GM19463 (cell line): ENCODE measurements at regions not wholly inside any gene's neighbourhood (a gene's known extent, or its start where the extent isn't known, plus 50 kb on each side); places are given as distances from the start of the nearest gene placed in this dataset.
A peak's percentile ranks its signal among the peaks of the same experiment; 100 is the strongest.
"Not testable (repeated sequence)": the region's sequence is repeated elsewhere in the genome, so short reads cannot be mapped to it uniquely, and the experiment has no call there.

Experiments used
- ATAC-seq: cut with Tn5 transposase; IDR thresholded peaks from one replicate; pipeline ENCODE4 v1.9.1; 2021; ENCODE audit warnings: mild to moderate bottlenecking, moderate library complexity; ENCODE audit not compliant: unreplicated experiment

DNA sequence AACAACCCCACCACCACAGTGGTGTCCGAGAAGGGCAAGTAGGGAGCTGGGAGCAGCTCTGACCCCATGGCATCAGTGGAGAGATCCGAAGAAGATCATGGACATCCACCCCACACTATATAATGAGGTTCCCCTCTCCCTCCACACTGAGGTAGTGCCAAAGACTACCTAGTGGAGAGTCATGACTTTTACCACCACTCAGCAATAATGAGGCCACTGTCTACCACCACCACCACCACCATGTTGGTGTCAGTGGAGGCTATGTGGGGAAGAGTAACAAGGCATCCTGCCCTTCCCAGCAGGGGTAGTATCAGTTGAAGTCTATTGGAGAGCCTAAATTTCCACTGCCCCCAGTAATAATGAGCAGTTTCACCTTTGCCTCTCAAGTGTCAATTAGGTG lies 321.7 kb upstream of the ZC3H15 start:
- no peak for ATAC-seq

DNA sequence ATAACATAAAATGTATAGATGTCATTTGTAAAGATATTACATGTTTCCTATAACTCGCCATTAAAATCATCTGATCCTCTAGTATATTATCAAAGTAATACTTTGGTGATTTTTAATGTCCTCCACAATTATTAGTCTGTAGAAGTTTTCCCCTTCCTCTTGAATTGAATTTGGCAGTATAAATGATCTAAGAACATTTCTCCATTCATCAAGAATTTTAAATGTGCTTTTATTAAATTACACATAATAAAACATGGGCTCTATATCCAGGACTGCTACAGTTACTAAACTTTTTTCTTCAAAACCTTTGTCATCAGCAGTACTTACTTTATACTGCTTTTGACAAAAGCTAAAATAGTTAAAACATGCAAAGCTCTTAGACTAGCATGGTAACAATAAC lies 315.4 kb upstream of the ZC3H15 start:
- ATAC-seq = no peak

DNA sequence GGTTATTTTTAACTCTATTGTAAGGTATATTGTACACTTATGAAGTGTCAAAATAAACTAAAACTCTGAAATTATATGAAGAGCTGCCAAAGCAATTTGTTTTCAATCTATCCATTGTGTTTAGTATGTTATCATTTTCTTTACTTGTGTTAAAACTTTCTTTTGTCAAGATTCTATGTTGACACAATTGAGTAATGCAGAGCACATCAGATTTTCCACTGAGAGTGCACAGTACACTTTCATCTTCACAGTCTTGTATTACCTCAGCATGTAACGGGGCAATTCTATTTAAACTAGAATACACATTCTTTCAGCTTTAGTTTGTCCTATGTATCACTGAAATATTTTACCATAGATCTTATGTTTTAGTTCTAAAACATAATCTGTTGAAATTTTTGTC lies 304.4 kb upstream of the ZC3H15 start:
- ATAC-seq = no peak

DNA sequence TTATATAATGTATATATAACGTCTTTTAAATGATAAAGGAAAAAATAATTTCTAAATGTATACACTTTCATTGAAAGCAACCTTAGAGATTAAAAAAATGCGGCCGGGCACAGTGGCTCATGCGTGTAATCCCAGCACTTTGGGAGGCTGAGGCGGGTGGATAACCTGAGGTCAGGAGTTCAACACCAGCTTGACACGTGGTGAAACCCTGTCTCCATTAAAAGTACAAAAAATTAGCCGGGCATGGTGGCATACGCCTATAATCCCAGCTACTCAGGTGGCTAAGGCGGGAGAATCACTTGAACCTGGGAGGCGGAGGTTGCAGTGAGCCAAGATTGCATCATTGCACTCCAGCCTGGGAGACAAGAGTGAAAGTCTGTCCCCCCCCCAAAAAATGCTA lies 303.7 kb upstream of the ZC3H15 start:
- ATAC-seq = not testable (repeated sequence)

DNA sequence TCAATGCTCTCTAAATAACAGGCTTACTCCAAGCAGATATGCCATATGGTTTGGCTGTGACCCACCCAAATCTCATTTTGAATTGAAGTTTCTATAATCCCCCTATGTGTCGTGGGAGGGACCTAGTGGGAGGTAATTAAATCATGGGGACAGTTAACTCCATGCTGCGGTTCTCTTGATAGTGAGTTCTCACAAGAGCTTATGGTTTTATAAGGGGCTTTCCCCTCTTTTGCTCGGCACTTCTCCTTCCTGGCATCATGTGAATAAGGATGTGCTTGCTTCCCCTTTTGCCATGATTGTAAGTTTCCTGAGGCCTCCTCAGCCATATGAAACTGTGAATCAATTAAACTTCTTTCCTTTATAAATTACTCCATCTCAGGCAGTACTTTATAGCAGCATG lies 302.7 kb upstream of the ZC3H15 start:
- no peak for ATAC-seq

DNA sequence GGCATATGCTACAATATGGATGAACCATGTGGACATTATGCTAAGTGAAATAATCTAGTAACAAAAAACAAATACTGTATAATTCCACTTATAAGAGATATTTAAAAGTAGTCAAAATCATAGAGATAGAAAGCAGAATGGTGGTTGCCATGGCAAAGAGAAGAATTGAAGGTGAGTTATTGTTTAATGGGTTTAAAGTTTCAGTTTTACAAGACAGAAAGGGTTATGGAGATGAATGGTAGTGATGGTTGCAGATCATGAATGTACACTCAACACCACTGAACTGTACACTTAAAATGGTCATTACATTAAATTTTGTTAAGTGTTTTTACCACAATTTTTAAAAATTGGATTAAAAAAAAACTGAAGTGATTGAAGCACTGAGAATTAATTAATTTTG lies 298.2 kb upstream of the ZC3H15 start:
- ATAC-seq = no peak

DNA sequence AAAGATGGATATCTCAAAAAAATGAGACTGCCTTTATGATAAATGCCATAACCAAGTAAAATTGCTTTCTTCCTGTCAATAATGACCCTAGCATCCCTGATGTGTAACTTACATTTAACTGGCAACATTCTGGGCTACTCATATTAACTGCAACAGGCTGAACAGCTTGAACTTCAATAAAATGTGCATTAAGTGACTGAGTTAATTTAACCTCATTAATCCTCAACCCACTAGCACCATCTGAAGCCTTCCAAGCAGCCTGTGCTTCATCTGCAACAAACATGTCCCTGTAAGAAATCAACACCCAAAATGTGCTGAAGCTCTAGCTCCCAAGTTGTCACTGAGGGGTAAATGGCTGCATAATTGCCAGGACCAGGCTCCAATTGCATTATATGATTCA lies 296.2 kb upstream of the ZC3H15 start:
- no peak for ATAC-seq

DNA sequence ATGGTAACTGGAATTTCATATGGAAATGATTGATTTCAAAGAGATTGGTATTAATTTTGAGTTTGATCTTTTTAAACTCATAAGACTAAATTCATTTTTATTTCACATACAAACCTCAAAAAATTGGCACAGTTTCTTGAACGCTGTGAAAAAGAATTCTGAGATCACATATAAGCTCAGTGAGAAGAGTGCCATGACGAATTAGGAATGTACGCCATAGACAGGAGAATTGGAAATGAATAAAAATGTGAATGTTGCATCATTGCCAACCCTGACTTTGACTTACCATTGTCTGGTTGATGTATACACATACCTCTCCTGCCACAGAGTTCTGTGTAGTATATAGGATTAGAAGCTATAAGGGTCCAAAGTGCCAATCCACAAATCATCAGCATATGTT lies 290.4 kb upstream of the ZC3H15 start:
- ATAC-seq = no peak

DNA sequence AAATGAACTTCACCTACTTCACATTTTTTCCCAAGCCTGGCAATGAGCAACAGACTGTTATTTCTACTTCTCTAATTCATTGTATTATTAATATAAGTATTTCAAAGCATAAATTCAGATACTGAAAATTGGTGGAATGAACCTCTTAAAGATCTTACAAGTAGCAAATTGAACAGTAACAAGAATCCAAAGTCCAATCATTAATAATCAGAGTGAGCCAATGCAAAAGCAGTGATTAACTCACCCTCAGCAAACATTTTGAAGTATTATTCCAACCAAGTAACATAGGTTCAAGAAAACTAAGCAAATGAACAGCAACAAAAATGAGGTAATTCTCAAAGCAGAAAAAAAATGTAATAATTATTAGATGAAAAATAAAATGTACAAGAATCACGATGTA lies 288.1 kb upstream of the ZC3H15 start:
- no peak for ATAC-seq

DNA sequence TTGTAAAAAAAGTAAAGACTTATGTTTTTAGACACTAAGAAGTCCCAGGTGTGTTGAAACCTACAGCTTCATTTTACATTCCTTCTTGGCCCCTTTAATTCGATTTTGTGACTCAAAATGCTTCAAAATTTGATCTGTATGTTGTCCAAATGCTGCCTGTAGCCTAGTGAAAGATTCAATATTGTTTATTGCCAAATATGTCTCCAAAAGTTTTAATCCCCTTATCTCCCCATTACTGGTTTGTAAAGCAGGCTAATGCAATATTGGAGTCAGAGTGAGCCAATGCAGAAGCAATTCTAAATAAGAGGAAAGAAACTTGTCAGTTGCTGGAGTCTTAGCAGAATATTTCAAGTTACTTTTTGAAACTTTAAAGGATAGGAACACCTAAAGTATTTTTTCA lies 287.0 kb upstream of the ZC3H15 start:
- no peak for ATAC-seq

DNA sequence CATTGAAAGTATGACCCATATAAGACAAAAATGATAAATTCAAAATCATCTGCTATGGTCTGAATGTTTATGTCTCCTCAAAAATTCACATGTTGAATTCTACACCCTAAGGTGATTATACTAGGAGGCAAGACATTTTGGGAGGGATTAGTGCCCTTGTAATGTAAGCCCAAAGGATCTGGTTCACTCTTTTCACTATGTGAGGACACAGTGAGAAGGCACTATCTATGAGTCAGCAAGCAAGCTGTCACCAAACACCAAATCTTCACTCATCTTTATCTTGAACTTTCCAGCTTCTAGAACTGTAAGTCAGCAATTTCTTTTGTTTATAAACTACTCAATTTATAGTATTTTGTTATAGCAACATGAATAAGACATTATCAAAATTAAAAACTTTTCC lies 284.7 kb upstream of the ZC3H15 start:
- ATAC-seq = no peak

DNA sequence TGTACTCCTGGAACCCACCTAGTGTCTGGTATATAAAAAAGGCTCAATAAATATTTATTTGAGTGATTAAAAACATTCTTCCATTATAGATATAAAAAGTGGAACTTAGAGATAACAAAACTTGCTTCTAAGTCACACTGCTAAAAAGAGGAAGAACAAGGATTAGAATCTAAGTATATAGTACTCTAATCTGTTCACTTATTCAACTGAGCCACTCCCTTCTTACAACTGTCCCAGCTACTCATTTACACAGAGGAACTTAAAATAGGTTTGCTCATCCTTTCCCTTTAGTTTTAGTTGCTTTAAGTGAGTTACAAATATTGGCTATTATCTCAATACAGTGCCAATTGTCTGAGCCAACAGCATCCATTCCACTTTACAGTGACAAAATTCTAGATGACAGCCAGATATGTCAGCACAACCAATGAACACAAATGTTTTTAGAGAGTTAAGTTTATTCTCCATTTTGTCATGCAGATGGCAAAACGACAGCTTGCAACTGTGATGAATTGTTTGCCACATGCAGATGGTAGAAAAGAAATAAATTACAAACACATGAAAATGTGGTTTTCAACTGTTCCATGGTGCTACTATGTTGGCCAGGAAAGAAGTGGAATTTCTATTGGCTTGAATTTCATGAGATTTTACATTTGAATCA lies 280.7 kb upstream of the ZC3H15 start:
- peak; percentile 54 for ATAC-seq

DNA sequence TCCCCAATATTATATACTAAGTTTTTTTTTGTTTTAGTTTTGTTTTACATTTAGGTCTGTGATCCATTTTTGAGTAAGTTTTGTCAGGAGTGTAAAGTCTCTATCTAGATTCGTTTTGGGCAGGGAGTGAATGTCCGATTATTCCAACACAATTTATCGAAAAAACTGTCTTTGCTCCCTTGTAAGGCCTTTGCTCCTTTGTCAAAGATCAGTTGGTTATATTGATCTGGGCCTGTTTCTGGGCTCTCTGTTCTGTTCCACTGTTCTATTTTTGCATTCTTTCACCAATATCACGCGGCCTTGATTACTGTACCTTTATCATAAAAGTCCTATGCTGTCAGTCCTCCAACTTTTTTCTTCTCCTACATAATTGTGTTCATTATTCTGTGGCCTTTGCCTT lies 276.5 kb upstream of the ZC3H15 start:
- no peak for ATAC-seq

DNA sequence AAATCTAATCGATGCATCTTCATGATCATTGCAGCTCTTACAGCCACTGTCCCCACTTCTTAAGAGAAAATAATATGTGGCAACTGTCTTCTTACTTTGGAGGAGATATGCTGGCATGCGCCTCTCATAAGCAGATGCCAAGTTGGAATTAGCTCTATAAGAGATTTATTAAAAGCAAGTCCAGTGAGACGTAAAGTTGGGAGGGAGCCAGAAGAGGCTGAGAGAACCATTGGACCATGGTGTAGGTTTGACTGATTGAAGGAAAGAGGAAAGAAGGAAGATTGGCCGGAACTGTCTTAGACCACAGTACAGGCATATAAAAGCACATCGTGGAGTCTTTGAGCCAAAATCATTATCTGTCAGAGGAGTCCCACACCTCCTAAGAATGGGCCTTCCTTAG lies 265.7 kb upstream of the ZC3H15 start:
- no peak for ATAC-seq

DNA sequence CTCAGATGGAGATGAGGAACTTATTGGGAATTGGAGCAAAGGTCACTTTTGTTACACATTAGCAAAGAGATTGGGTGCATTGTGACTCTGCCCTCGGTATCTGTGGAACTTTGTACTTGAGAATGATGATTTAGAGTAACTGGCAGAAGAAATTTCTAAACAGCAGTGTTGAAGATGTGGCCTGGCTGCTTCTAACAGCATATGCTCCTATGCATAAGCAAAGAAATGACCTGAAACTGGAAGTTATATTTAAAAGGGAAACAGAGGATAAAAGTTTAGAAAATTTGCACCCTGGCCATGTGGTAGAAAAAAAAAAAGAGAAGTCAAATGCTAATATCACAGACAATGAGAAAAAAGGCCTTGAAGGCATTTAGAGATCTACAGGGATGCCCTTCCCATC lies 256.8 kb upstream of the ZC3H15 start:
- no peak for ATAC-seq

DNA sequence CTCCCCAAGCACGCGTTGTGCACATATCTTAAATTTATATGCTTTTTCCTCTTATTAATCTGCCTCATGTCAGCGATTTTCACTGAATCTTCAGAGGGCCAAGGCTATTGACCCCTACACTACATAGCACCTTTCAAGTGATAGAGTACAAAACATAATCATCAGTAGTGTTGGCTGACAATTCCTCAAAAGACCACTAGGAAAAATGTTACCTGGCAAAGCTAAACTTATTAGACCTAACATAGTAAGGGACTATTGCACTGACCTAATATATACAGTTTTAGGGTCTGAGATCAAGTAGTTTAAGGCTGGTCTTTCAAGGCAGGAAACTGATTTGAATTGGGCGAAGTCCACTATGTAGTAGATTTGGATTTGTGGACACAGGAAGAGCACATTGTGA lies 244.2 kb upstream of the ZC3H15 start:
- no peak for ATAC-seq

DNA sequence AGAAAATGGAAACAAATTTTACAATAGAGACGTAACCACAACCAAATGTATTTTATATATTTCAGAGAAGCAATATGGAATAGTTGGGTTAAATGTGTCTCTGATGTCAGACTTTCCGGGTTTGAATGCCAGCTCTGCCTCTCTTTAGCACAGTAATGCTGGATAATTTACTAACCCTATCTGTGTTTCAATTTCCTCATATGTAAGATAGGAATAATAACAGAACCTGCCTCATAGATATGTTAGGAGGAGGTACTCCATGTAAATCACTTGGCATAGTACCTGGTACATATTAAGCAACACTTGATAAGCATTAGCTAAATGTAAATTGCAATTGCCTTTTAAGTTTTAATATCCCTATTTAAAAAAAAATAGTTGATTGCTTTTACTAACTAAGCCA lies 231.3 kb upstream of the ZC3H15 start:
- no peak for ATAC-seq

DNA sequence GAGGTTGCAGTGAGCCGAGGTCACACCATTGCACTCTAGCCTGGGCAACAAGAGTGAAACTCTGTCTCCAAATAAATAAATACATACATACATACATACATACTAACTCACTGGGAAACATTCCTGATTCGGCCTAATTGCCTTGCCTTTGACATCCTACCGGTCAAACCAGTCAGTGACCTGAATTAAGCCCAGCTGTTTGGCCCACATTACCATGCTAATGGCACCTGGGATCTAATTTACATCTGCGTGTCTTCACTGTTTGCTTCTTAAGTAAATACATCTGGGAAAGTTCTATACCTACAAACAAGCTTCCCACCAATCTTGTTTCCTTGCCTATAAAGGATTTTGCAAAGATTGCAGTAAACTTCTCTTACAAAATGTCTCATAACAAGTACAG lies 230.2 kb upstream of the ZC3H15 start:
- ATAC-seq = no peak

DNA sequence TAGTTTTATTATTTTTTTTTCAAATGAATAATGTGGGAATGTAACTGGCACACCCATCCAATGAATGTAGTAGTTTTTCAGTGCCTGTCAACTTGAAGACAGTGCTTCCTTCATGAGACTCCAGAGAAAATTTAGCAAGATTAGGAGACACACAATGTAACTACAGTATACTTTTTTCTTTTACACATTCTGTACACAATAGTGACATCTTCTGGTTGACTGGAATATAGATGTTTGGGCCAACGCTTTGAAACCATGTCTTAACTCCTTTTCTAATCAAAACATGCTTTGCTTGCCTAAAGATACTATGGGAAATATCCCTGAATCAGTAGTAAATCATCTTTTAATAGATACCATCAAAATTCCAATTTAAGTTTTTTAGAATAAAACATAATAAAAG lies 229.5 kb upstream of the ZC3H15 start:
- peak; percentile 73 for ATAC-seq

DNA sequence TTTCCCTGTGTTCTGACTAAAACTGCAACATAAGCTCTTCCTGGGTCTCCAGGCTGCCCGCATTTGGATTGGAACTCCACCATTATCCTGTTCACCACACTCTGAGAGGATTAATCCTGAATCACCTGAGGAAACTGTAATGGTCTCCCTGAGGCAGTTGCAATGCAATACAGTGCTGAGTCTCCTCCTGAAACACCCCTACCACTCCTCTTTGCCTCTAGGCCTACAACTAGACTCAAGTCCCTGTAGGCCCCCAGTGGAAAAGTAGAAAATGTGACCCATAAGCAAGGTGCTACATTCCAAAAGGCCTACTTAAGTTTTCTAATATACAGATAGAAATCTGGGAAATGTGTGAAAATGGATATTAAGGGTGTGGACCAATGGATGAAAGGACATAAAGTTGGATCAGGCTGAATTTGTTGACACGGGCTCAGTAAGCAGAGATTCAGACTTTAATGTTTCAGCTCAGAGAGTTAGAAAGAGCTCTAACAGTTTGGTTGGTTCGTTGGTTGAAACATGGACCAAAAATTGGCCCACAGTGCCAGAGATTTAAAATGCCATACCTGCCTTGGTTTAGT lies 222.3 kb upstream of the ZC3H15 start:
- ATAC-seq = no peak

DNA sequence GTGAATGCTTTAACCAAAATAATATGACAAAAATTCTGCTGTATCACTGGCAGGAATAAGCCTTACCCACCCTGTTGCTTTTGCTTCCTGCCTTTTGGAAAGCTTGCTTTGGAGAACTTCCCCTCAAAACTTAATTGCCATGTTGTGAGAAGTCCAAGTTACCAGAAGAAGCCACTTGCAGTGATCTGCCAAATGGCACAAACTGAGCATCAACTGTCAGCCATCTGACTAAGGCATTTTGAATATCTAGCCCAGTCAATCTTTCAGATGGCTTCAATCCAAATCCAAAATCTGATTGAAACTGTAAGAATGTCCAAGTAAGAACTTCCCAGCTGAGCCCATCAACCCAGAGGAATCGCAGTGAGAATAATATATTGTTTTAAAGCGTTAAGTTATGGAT lies 216.5 kb upstream of the ZC3H15 start:
- ATAC-seq = no peak

DNA sequence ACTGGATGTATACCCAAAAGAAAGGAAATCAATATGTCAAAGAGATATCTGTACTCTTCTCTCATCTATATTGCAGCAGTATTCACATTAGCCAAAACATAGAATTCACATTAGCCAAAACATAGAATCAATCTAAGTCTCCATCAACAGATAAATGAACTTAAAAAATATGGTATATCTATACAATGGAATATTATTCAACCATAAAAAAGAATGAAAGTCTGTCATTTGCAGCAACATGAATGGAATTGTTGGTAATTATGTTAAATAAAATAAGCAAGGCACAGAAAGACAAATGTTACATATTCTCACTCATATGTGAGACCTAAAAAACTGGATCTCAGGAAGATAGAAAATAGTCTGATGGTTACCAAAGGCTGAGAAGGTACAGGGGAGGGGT lies 212.1 kb upstream of the ZC3H15 start:
- ATAC-seq = no peak

DNA sequence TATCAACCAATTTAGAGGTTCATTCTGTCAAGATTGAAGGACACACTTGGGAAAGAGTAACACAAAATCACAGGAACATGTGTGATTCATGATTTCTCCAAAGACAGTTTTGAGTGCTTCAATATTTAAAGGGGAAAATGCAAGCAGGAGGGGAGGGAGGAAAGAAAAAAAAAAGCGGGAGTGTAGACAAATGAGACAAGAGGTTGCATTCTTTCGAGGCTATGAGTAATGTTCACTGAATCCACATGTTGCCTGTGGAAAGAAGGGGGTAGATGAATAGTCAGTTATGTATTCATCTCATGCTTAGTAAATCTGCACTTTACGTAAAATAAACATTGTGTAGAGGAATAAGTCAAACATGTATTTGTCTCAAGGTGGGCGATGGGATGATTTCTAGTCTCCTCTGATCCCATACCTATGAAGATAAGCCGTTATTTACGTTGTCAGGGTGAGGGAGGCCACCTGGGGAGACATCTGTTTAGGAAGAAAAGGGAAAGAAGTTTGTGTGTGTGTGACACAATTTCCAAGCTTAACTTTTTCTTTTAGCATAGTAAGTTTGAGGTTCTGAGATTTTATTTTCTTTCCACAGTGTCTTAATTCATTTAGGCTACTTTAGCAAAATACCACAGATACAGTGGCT lies 211.0 kb upstream of the ZC3H15 start:
- no peak for ATAC-seq
